ENCODE measurements at regions not wholly inside any gene's neighbourhood (a gene's known extent, or its start where the extent isn't known, plus 50 kb on each side); places are given as distances from the start of the nearest gene placed in this dataset.

DNA sequence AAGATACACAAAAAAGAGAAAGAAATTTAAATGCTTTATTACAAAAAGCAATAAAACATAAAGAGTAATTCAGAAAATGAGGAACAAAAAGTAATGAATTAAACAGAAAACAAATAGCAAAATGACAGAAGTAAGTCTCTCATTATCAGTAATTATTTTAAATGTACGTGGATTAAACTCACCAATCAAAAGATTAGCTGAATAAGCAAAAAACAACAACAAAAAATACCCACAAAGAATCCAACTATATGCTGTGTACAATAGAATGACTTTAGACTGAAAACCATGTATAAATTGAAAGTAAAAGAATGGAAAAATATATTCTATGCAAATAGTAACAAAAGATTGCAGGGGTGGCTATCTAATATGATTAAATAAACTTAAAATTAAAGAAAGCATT, 1006.8 kb downstream of the SLC16A7 start:
- no peak for TF ChIP-seq EP300 (IDR thresholded peaks at IDR 0.05)
- TF ChIP-seq, protein P1, sequence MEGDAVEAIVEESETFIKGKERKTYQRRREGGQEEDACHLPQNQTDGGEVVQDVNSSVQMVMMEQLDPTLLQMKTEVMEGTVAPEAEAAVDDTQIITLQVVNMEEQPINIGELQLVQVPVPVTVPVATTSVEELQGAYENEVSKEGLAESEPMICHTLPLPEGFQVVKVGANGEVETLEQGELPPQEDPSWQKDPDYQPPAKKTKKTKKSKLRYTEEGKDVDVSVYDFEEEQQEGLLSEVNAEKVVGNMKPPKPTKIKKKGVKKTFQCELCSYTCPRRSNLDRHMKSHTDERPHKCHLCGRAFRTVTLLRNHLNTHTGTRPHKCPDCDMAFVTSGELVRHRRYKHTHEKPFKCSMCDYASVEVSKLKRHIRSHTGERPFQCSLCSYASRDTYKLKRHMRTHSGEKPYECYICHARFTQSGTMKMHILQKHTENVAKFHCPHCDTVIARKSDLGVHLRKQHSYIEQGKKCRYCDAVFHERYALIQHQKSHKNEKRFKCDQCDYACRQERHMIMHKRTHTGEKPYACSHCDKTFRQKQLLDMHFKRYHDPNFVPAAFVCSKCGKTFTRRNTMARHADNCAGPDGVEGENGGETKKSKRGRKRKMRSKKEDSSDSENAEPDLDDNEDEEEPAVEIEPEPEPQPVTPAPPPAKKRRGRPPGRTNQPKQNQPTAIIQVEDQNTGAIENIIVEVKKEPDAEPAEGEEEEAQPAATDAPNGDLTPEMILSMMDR (IDR thresholded peaks at IDR 0.05), result no peak
- TF ChIP-seq POLR2A (IDR thresholded peaks at IDR 0.05), result no peak
